Transverse colon (tissue), 4 donors: ENCODE measurements at regions not wholly inside any gene's neighbourhood (a gene's known extent, or its start where the extent isn't known, plus 50 kb on each side); places are given as distances from the start of the nearest gene placed in this dataset.

Experiments used
- CTCF ChIP-seq, 5 experiments: fragments of 200-600 bp in 3 of 5; fragments of 450-650 bp in 2 of 5; sonication (generic) in 3 of 5; IDR thresholded peaks; 1 replicate in 2 of 5; 2 replicates in 3 of 5; pipeline ENCODE4 v1.5.1; 2016 to 2017; ENCODE audit warnings: antibody characterized with exemption in 5 of 5, inconsistent platforms in 3 of 5, mild to moderate bottlenecking in 2 of 5, moderate library complexity in 1 of 5
- POLR2AphosphoS5 ChIP-seq, 3 donors: sonication (generic); formaldehyde crosslinking; IDR thresholded peaks; one replicate each; pipeline ENCODE4 v1.6.1; 2016; ENCODE audit warnings: antibody characterized with exemption in 3 of 3

GRCh38 chr7:46288861-46289260 is 367.8 kb upstream of the IGFBP3 start:
- TF ChIP-seq CTCF (IDR thresholded peaks at IDR 0.05) (no peak), POLR2AphosphoS5 (IDR thresholded peaks at IDR 0.05) (no peak)
